ENCODE measurements at regions not wholly inside any gene's neighbourhood (a gene's known extent, or its start where the extent isn't known, plus 50 kb on each side); places are given as distances from the start of the nearest gene placed in this dataset.

- TF ChIP-seq CTCF (IDR thresholded peaks at IDR 0.05; ENCODE audit: extremely low read depth in 1 of 2, insufficient read depth in 1 of 2, low read depth in 1 of 2, low read length in 2 of 2) (no peak), POLR2AphosphoS5 (IDR thresholded peaks at IDR 0.05; ENCODE audit: insufficient read depth, low read depth, low read length) (no peak), FOS (IDR thresholded peaks at IDR 0.05; ENCODE audit: borderline replicate concordance, insufficient read depth, low read length) (no peak)
Measured at GRCh38 chr18:27242392-27243047, 57.4 kb upstream of the CHST9 start.
